Ascending aorta (tissue), 2 donors: ENCODE measurements at regions not wholly inside any gene's neighbourhood (a gene's known extent, or its start where the extent isn't known, plus 50 kb on each side); places are given as distances from the start of the nearest gene placed in this dataset.

Experiments used
- DNase-seq, 2 donors: peaks; one replicate each; pipeline ENCODE4 v3.0.0-alpha.2; 2019; ENCODE audit warnings: low spot score in 2 of 2
- H3K27ac ChIP-seq, 2 donors: fragments of 200-600 bp; sonication (generic); one replicate each; pipeline ENCODE4 v1.5.1; 2016 to 2017; ENCODE audit warnings: mild to moderate bottlenecking in 1 of 2
- H3K27me3 ChIP-seq: fragments of 200-600 bp; sonication (generic); one replicate; pipeline ENCODE4 v1.5.1; 2017
- H3K36me3 ChIP-seq, 2 donors: fragments of 200-600 bp; sonication (generic); one replicate each; pipeline ENCODE4 v1.5.1; 2016
- H3K4me1 ChIP-seq, 2 donors: fragments of 200-600 bp; sonication (generic); one replicate each; pipeline ENCODE4 v1.5.1; 2016 to 2017; ENCODE audit warnings: mild to moderate bottlenecking in 1 of 2
- H3K4me3 ChIP-seq, 2 donors: fragments of 200-600 bp; sonication (generic); one replicate each; pipeline ENCODE4 v1.5.1; 2016 to 2017; ENCODE audit warnings: mild to moderate bottlenecking in 1 of 2
- H3K9me3 ChIP-seq, 2 donors: fragments of 200-600 bp; sonication (generic); one replicate each; pipeline ENCODE4 v1.5.1; 2016
- intact Hi-C: fragments of 100-400 bp; cut with DNase I; formaldehyde crosslinking; loops from one replicate; pipeline ENCODE4 v1.15.1; 2023
- TF ChIP-seq, protein P1 (sequence below), 3 experiments: fragments of 200-600 bp in 2 of 3; fragments of 450-650 bp in 1 of 3; sonication (generic) in 2 of 3; IDR thresholded peaks; one replicate each; pipeline ENCODE4 v1.5.1; 2016 to 2019; ENCODE audit warnings: antibody characterized with exemption in 3 of 3, mild to moderate bottlenecking in 1 of 3, moderate library complexity in 1 of 3

DNA sequence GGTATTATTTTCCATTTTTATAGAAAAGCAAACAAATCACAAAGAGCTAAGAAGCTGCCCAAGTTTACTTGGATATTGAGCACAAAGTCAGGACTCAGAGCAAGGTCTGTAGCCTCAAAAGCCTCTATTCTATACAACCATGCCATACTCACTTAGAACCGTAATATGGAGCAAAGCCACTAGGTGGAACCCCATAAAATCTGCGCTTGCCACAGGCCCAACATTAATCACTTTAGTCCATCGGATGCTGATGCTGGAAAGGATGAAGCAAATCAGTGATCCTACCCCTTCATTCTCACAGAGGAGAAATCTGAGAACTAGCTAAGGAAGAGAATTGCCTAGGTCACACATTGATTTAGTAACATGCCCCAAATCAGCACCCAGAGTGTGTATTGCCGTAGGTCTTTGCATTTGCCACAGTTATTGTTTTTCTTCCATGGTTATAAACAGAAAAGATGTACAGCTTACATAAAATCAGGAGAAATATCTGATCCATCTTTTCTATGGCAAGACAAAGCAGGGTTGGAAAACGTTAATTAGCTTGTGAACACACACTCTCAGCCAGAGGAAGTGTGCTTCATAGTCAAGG lies 56.7 kb upstream of the RAB38 start:
- Histone ChIP-seq H3K9me3 (peaks cover 11 to 14% of the 10 kb centered on the region in 2 donors), H3K4me3 (no peak overlapping the region), H3K36me3 (no peaks in the 10 kb centered on the region), H3K4me1 (no peaks in the 10 kb centered on the region), H3K27me3 (no peaks in the 10 kb centered on the region), H3K27ac (no peak overlapping the region)
- TF ChIP-seq, protein P1, sequence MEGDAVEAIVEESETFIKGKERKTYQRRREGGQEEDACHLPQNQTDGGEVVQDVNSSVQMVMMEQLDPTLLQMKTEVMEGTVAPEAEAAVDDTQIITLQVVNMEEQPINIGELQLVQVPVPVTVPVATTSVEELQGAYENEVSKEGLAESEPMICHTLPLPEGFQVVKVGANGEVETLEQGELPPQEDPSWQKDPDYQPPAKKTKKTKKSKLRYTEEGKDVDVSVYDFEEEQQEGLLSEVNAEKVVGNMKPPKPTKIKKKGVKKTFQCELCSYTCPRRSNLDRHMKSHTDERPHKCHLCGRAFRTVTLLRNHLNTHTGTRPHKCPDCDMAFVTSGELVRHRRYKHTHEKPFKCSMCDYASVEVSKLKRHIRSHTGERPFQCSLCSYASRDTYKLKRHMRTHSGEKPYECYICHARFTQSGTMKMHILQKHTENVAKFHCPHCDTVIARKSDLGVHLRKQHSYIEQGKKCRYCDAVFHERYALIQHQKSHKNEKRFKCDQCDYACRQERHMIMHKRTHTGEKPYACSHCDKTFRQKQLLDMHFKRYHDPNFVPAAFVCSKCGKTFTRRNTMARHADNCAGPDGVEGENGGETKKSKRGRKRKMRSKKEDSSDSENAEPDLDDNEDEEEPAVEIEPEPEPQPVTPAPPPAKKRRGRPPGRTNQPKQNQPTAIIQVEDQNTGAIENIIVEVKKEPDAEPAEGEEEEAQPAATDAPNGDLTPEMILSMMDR (IDR thresholded peaks at IDR 0.05), result peak; percentile 25 to 58 (median 29)
- intact Hi-C loops, result loop anchor here (10.0 kb wide), 1 partner anchor 313 kb away; no protein-coding TSS in a partner anchor
- no peak for DNase-seq

DNA sequence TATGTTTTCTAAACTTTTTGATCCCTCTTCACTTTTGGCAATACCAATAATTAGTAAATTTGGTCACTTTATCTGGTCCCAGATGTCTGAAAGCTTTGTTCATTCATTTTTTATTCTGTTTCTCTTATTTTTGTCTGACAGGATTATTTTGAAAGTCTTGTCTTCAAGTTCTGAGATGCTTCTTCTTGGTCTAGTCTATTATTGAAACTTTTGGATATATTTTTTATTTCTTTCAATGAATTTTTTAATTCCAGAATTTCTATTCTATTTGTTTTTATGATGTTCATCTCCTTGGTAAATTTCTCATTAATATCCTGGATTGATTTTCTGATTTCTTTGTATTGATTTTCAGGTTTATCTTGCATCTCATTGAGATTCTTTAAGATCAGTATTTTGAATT lies 54.1 kb upstream of the RAB38 start:
- intact Hi-C loops, result no loop called here
- TF ChIP-seq, protein P1 (IDR thresholded peaks at IDR 0.05), result no peak
- Histone ChIP-seq H3K4me1 (no peaks in the 10 kb centered on the region), H3K27me3 (no peaks in the 10 kb centered on the region), H3K9me3 (peaks cover 17 to 20% of the 10 kb centered on the region in 2 donors), H3K36me3 (no peaks in the 10 kb centered on the region), H3K27ac (no peak overlapping the region), H3K4me3 (no peak overlapping the region)
- no peak for DNase-seq
